ENCODE measurements at regions not wholly inside any gene's neighbourhood (a gene's known extent, or its start where the extent isn't known, plus 50 kb on each side); places are given as distances from the start of the nearest gene placed in this dataset.

GRCh38 chr4:60930866-60931265 is 269.3 kb upstream of the ADGRL3 start:
- no peak for DNase-seq
- ATAC-seq (replicated peaks) = no peak
- no peak overlapping the region for H3K27ac Mint-ChIP-seq
- no peak overlapping the region for H3K4me3 Mint-ChIP-seq
- H3K27me3 Mint-ChIP-seq = no peaks in the 10 kb centered on the region
- H3K9me3 Mint-ChIP-seq = peaks cover 7 to 8% of the 10 kb centered on the region in 2 donors
- peaks cover 4% of the 10 kb centered on the region for H3K36me3 Mint-ChIP-seq (ENCODE audit: insufficient read depth)
- no peaks in the 10 kb centered on the region for H3K4me1 Mint-ChIP-seq (ENCODE audit: low read depth in 2 of 2)

- Mint-ChIP-seq H3K4me1 (ENCODE audit: low read depth in 2 of 2) (no peaks in the 10 kb centered on the region), H3K27ac (no peak overlapping the region), H3K9me3 (peaks cover 0 to 7% of the 10 kb centered on the region in 2 donors), H3K36me3 (ENCODE audit: insufficient read depth) (peaks cover 6% of the 10 kb centered on the region), H3K4me3 (no peak overlapping the region), H3K27me3 (no peaks in the 10 kb centered on the region)
- no peak for ATAC-seq (replicated peaks)
- no peak for DNase-seq
These were observed 265.4 kb upstream of the ADGRL3 start for GRCh38 chr4:60934566-60935295.

GRCh38 chr4:60938181-60938580 is 261.9 kb upstream of the ADGRL3 start:
- Mint-ChIP-seq H3K36me3 (ENCODE audit: insufficient read depth) (peaks cover 6% of the 10 kb centered on the region), H3K27me3 (no peaks in the 10 kb centered on the region), H3K9me3 (peaks cover 0 to 7% of the 10 kb centered on the region in 2 donors), H3K4me3 (no peak overlapping the region), H3K27ac (no peak overlapping the region), H3K4me1 (ENCODE audit: low read depth in 2 of 2) (no peaks in the 10 kb centered on the region)
- ATAC-seq (replicated peaks) = no peak
- DNase-seq = no peak

- no peak for DNase-seq
- Mint-ChIP-seq H3K27me3 (no peaks in the 10 kb centered on the region), H3K9me3 (peaks cover 0 to 9% of the 10 kb centered on the region in 2 donors), H3K4me3 (no peak overlapping the region), H3K4me1 (ENCODE audit: low read depth in 2 of 2) (no peaks in the 10 kb centered on the region), H3K36me3 (ENCODE audit: insufficient read depth) (peaks cover 6% of the 10 kb centered on the region), H3K27ac (no peak overlapping the region)
- ATAC-seq (replicated peaks) = no peak
These were observed 261.5 kb upstream of the ADGRL3 start for GRCh38 chr4:60938621-60939020.

DNA sequence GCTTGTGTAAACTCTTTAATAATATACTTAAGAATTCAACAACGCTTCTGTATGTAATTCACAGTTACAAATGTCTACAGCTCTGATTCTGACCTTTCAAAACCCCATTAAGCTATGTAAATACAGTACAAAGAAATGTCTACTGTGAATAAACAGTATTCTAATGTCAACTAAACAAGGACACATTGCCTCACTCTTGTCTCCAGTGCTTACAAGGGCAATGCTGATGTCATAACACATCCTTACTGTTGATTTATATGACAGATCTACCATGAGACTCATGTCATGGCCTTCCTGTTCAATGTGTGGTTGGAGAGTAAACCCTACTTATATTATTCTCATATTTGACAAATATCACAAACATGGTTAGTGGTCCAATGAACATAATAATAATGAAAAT is 256.1 kb upstream of the ADGRL3 start:
- peaks cover 7 to 9% of the 10 kb centered on the region in 2 donors for H3K9me3 Mint-ChIP-seq
- H3K36me3 Mint-ChIP-seq (ENCODE audit: insufficient read depth) = no peaks in the 10 kb centered on the region
- no peak for ATAC-seq (replicated peaks)
- H3K4me1 Mint-ChIP-seq (ENCODE audit: low read depth in 2 of 2) = no peaks in the 10 kb centered on the region
- no peaks in the 10 kb centered on the region for H3K27me3 Mint-ChIP-seq
- no peak for DNase-seq
- no peak overlapping the region for H3K4me3 Mint-ChIP-seq
- no peak overlapping the region for H3K27ac Mint-ChIP-seq

GRCh38 chr4:60945641-60946040 is 254.5 kb upstream of the ADGRL3 start:
- no peak for ATAC-seq (replicated peaks)
- no peaks in the 10 kb centered on the region for H3K27me3 Mint-ChIP-seq
- no peak overlapping the region for H3K4me3 Mint-ChIP-seq
- H3K9me3 Mint-ChIP-seq = peaks cover 9% of the 10 kb centered on the region in 2 donors
- H3K27ac Mint-ChIP-seq = no peak overlapping the region
- H3K36me3 Mint-ChIP-seq (ENCODE audit: insufficient read depth) = no peaks in the 10 kb centered on the region
- no peak for DNase-seq
- no peaks in the 10 kb centered on the region for H3K4me1 Mint-ChIP-seq (ENCODE audit: low read depth in 2 of 2)

DNA sequence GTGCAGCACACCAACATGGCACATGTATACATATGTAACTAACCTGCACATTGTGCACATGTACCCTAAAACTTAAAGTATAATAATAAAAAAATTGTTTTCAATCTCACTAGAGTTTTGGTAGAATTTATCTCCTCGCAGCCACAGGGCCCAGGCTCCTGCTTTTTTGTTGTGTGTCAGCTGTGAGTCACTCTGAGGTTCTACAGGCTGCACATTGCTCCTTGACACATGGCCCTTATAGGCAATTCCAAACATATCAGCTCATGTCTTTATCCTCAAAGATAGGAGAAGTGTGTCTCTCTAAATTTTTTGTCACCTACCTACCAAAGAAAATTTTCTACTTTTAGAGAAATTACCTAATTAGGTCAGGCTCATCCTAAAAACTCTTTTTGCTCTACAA is 252.1 kb upstream of the ADGRL3 start:
- Mint-ChIP-seq H3K9me3 (peaks cover 9 to 12% of the 10 kb centered on the region in 2 donors), H3K4me1 (ENCODE audit: low read depth in 2 of 2) (no peaks in the 10 kb centered on the region), H3K4me3 (no peak overlapping the region), H3K27ac (no peak overlapping the region), H3K36me3 (ENCODE audit: insufficient read depth) (no peaks in the 10 kb centered on the region), H3K27me3 (no peaks in the 10 kb centered on the region)
- no peak for DNase-seq
- no peak for ATAC-seq (replicated peaks)

- Mint-ChIP-seq H3K4me3 (no peak overlapping the region), H3K4me1 (ENCODE audit: low read depth in 2 of 2) (no peaks in the 10 kb centered on the region), H3K27me3 (no peaks in the 10 kb centered on the region), H3K36me3 (ENCODE audit: insufficient read depth) (no peaks in the 10 kb centered on the region), H3K27ac (no peak overlapping the region), H3K9me3 (peaks cover 8 to 14% of the 10 kb centered on the region in 2 donors)
- DNase-seq (no peak), ATAC-seq (replicated peaks) (no peak)
These were observed 247.2 kb upstream of the ADGRL3 start for GRCh38 chr4:60952921-60953320.

DNA sequence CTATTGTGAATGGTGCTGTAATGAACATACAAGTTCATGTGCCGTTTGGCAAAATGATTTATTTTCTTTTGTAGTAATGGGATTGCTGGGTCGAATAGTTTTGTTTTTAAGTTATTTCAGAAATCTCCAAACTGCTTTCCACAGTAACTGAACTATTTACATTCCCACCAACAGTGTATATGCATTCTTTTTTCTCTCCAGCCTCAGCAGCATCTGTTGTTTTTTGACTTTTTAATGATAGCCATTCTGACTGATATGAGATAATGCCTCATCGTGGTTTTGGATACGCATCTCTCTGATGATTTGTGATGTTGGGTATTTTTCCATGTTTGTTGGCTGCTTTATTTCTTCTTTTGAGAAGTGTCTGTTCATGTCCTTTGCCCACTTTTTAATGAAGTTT is 246.3 kb upstream of the ADGRL3 start:
- Mint-ChIP-seq H3K36me3 (ENCODE audit: insufficient read depth) (no peaks in the 10 kb centered on the region), H3K27me3 (no peaks in the 10 kb centered on the region), H3K9me3 (peaks cover 8 to 15% of the 10 kb centered on the region in 2 donors), H3K4me1 (ENCODE audit: low read depth in 2 of 2) (no peaks in the 10 kb centered on the region), H3K27ac (no peak overlapping the region), H3K4me3 (no peak overlapping the region)
- DNase-seq = no peak
- ATAC-seq (replicated peaks) = no peak

DNA sequence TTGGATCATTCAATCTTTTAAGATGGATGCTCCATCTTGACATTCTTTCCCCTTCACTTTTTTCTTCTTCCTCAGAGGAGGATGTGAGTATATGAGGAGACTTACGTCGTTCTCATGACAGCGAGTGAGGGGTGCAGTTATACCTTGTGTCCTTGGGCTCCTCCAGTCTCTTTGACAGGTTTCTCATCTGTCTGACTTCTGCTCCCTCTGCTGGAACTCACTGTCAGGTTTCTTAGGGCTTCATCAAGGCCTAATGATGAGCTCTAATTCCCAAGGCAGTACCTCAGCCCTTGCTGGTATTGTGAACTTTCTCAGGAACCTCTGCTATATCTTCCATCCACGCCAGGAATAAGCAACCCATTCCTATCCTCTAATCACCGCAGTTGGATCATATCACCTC is 237.8 kb upstream of the ADGRL3 start:
- Mint-ChIP-seq H3K36me3 (ENCODE audit: insufficient read depth) (no peaks in the 10 kb centered on the region), H3K27me3 (no peaks in the 10 kb centered on the region), H3K4me3 (no peak overlapping the region), H3K27ac (no peak overlapping the region), H3K4me1 (ENCODE audit: low read depth in 2 of 2) (no peaks in the 10 kb centered on the region), H3K9me3 (peaks cover 7 to 16% of the 10 kb centered on the region in 2 donors)
- DNase-seq = no peak
- ATAC-seq (replicated peaks) = no peak

- Mint-ChIP-seq H3K9me3 (peaks cover 4 to 9% of the 10 kb centered on the region in 2 donors), H3K4me3 (no peak overlapping the region), H3K27me3 (no peaks in the 10 kb centered on the region), H3K4me1 (ENCODE audit: low read depth in 2 of 2) (no peaks in the 10 kb centered on the region), H3K36me3 (ENCODE audit: insufficient read depth) (peaks cover 3% of the 10 kb centered on the region), H3K27ac (no peak overlapping the region)
- ATAC-seq (replicated peaks) (no peak), DNase-seq (no peak)
These were observed 218.6 kb upstream of the ADGRL3 start for GRCh38 chr4:60981534-60981933.

GRCh38 chr4:60989141-60989540 is 211.0 kb upstream of the ADGRL3 start:
- Mint-ChIP-seq H3K27me3 (no peaks in the 10 kb centered on the region), H3K4me3 (no peak overlapping the region), H3K4me1 (ENCODE audit: low read depth in 2 of 2) (no peaks in the 10 kb centered on the region), H3K9me3 (peaks cover 12 to 17% of the 10 kb centered on the region in 2 donors), H3K36me3 (ENCODE audit: insufficient read depth) (no peaks in the 10 kb centered on the region), H3K27ac (no peak overlapping the region)
- DNase-seq = no peak
- no peak for ATAC-seq (replicated peaks)

GRCh38 chr4:60992037-60992436 is 208.1 kb upstream of the ADGRL3 start:
- DNase-seq (no peak), ATAC-seq (replicated peaks) (no peak)
- H3K4me1 Mint-ChIP-seq (ENCODE audit: low read depth in 2 of 2) = no peaks in the 10 kb centered on the region
- no peak overlapping the region for H3K27ac Mint-ChIP-seq
- H3K4me3 Mint-ChIP-seq = no peak overlapping the region
- H3K27me3 Mint-ChIP-seq = no peaks in the 10 kb centered on the region
- H3K9me3 Mint-ChIP-seq = peaks cover 9 to 10% of the 10 kb centered on the region in 2 donors
- no peaks in the 10 kb centered on the region for H3K36me3 Mint-ChIP-seq (ENCODE audit: insufficient read depth)

DNA sequence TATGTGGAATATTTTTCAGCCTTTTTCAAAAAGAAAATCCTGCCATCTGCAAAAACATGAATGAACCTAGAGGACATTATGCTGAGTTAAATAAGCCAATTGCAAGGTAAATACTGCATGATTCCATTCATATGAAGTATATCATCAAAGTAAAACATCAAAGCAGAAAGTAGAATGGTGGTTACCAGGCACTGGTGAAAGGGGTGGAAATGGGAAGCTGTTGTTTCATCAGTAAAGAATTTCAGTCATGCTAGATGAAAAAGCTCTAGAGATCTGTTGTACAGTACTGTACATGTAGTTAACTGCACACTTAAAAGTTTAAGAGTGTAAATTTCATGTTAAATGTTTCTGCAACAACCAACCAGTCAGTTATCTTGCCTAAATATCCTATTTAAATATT is 196.8 kb upstream of the ADGRL3 start:
- ATAC-seq (replicated peaks) (no peak), DNase-seq (no peak)
- Mint-ChIP-seq H3K4me3 (no peak overlapping the region), H3K36me3 (ENCODE audit: insufficient read depth) (no peaks in the 10 kb centered on the region), H3K27ac (no peak overlapping the region), H3K27me3 (no peaks in the 10 kb centered on the region), H3K4me1 (ENCODE audit: low read depth in 2 of 2) (no peaks in the 10 kb centered on the region), H3K9me3 (peaks cover 13% of the 10 kb centered on the region in 2 donors)
